Activated CD4-positive, alpha-beta T cell treated with anti-CD3 and anti-CD28 coated beads, Interleukin-2, amount 50 U/mL, for 48 hours (primary cell): ENCODE measurements at regions not wholly inside any gene's neighbourhood (a gene's known extent, or its start where the extent isn't known, plus 50 kb on each side); places are given as distances from the start of the nearest gene placed in this dataset.
"Not testable (repeated sequence)": the region's sequence is repeated elsewhere in the genome, so short reads cannot be mapped to it uniquely, and the experiment has no call there.

Experiments used
- DNase-seq, 2 experiments: peaks; one replicate each; pipeline ENCODE4 v3.0.0-alpha.2; 2020

DNA sequence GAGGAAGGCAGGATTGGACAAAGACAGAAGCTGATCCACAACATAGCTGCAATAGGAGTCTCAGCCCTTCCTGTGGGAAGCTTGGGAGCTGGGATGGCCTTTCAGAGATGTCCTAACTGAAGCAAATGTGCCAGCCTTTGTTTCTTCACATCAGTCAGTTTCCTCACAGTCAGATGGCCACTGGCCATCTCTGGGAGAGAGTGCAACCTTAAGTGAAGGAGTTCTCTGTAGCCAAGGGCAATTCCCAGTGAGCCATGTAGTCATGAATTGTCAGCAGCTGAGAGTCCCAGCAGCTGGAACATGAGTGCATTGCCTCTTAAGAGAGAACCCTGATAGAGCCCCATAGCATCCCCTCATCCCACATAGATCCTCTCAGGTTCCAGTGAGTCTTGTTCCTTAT, 89.1 kb upstream of the LIFR start:
- DNase-seq = no peak

DNA sequence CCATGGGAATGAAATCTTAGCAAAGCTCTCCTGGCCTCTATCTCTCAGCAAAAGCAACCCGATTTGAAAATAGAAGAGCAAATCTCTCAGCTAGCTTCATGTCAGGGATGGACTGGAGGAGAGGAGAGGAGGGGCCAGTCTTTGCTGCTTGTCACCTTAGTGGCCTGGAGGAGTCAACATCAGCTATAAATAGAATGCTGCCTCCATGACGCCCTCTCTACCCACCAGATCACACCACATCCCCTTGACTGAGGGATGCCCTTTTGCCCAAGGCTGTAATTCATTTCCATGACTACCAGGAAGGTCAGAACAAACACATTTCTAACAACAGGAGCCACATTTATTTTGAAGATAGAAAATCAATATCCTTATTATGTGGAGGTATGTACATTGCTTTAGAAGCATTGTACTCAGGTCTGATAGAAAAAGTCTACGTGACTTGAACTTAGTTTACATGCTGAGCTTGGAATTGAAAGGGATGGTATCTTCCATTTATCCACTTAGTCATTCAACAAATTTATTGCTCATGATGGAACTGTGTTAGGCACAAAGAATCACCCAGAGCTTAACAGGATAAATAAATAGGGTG, 92.4 kb upstream of the LIFR start:
- no peak for DNase-seq

DNA sequence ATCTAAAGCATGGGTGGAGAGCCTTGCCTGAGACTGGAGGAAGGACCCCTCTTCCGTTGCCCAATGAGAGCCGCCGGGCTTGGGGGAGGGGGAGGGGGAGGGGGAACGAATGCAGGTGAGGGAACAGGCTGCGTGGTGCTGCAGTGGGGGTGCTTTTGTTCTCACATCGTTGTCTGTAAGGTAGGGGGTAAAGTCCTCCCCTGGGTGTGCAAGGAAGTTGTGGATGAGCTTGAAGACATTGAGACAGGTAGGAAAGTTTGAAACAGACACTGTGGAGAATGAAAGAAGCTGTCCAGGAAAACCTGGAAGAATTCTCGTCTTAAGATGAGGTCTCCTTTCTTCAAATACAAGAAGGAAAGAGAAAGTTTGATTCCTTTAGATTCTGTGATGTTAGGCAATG, 94.1 kb upstream of the LIFR start:
- no peak for DNase-seq

DNA sequence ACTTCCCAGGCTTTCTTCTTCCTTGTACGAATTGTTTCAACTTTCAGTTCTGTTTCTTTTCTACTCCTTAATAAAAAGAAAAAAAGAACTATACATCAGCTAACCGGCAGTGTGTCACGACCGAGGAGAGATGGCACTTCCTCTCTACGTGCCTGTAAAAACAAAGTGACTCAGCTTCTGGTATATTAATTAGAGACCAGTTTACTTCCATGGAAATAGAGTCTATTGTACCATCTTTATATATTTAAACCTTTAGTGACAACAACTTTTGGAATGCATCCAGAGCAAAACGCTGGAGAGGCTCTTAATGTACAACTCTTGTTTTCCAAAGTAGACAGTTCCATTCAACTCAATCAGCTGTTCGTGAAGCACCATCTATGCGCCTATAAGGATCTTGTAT, 94.5 kb upstream of the LIFR start:
- DNase-seq = no peak

DNA sequence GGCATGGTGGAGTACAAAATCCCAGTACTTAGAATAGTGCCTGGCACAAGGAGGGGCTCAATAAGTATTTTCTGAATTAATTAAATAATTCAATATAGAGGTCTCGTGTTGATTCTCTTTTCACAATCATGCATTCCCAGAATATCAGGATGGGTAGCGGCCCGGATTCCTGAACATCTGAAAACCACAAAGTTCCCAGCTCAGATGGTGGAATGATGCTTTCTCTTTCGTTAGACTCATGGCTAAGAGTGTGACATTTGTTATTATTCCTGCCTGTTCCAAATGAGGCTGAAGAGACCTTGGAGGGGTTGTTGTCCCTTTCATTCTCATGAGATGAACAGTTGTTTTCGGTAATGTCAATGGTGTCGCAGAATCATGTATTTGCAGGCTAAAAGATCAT, 95.4 kb upstream of the LIFR start:
- DNase-seq = no peak

DNA sequence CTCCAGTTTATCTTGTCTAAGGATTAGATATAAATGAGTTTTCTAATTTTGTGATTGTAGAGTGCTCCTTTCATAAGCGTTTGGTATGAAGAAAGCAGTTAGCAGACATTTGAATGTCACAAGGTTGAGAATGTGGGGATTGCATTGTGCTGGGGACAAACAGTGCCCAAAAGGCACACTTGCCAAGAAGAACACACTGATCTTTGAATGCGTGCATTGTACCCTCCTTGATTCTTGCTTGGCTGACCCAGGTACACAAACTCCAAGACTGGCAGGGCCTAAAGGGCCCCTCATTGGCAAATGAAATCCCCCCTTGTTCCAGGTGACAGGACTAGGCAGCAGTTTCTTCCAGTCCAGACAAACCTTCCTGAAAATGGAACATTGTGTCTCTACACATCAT, 96.9 kb upstream of the LIFR start:
- DNase-seq = no peak

DNA sequence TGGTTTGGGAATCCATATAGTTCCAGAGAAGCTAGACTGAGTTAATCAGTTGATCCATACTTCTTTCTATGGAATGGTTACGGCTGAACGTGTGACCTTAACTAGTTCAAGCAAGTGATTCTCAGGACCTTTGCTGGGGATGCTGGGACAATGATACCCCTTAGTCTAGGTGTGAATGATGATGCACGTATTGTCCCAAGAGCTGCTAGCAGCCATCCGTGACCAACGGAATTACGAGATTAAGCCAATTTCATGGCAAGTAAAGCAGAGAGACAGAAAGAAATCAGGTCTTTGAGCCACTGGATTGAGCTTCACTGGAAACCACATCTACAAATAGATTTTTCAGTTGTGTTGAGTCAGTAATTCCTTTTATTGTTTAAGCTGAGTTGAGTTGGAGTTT, 99.2 kb upstream of the LIFR start:
- no peak for DNase-seq

DNA sequence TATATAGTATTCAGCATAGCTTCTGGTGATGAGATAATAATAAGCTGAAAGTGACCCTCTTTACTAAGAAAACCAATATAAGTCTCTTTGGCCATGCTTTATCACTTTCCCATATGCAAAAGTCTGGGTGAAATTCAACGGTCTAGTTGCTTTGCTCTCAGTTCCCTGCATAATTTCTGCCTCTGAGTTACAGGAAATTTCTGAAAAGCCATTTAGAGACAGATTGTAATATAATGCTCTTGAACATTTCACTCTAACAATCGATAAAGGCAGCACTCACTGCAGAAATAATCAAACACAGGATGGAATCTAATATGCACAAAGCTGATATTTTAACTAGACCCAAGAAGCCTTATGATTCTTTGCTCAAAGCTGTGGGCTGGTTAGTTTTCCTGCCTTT, 100.1 kb upstream of the LIFR start:
- DNase-seq = no peak

DNA sequence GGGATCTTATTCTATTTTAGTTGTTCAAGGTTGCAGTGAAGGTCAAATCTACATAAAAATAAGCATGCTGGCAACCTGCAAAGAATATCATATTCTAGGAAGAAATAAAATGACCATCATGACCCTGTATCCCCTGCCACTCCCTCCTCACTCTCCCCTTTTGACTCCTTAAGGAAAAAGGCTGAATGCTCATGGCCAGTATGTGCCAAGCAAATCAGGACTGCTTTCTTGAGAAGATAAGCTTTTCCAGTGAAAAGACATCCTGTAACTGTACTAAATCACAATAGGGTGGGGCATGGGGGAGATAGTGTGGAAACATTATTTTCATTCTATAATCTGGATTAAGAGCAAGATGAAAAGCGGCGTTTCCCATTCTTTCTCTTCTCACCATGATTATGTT, 100.6 kb upstream of the LIFR start:
- DNase-seq = no peak

DNA sequence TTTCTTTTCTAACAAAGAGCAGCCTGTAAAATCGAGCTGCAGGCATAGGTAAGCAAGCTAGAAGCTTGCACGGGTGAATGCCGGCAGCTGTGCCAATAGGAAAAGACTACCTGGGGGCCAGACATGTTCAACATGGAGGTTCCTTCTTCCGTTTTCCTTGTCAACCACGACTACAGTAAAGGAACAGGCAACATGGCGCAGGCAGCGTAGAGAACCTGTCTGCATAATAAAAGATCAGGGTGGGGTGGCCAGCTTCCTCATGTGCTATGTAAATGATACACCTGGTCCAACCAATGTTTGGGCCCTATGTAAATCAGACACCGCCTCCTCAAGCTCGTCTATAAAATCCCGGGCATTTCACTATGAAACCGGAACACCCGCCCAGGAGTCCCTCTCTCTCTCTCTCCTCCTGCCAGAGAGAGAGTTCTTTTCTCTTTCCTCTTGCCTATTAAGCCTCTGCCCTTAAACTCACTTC, 103.8 kb upstream of the LIFR start:
- no peak for DNase-seq

DNA sequence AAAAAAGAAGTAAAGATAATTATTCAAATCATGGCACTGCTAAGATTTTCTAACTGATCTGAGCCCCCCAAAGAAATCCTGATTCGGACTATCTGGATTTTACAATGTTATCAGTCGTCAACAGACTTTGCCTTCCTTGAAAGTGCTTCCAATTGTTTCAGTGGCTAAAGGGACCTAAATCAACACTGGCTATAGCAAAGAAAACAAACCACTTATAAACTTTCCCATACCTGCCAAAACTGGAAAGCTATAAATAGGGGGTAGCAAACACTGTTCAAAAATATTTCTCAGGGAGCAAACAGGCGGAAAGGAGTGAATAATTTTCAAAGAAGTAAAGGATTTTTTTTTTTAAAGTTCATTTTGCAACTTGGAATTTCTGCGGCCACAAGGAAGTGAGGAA, 105.6 kb upstream of the LIFR start:
- no peak for DNase-seq

DNA sequence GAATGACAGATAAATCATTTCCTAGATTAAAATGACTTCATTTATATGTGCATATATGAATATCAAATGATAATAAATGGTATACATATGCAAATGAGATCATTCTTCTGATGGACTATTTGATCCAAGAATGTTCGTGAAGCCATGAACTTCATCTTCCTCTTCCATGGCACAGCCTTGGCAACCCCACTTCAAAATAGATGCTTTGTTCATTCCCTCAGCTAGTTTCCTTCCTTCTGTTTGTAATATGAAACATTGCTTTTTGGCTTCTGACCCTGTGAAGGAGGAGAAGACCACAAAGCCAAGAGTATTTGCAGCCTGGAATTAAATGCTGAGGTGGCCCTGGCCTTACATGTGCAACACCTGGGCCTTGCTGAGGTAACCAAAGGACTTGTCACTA, 106.8 kb upstream of the LIFR start:
- no peak for DNase-seq

DNA sequence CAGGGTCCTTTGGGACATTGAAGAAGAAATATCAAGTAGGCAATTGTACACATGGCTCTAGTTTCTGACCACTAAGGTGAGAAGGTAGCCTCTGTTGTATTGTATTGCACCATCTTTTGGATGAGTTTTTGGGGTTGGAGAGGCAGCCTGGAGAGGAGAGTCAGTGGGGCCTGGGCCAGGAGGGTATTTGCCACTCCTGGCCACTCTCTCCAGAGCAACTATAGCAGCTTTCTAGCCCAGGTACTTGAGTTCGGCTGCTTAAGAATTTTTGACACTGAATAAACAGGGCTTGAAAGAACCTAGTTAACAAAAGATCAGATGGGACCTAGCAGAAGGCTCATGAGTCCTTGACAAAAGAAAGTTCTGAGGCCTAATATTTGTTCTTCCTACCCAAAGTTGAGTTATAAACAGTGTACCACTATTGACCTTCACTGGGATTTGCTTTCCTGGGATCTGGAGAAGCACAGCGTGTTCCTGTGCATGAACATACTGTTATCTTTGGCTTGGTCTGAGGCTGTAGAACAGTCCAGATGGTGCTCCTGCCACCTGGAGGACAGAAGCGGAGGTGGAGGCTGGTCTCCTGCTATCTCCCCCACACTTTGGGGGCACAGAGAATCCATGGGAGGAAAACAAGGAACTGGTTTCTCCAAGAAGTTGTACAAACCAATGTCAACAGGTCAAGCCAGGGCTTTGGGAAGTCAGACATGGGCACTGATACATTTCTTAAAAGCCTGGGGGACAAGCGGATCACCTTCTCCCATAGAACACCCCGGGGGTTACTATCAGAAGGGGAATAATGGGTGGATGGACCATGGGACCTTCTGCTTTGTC, 110.4 kb upstream of the LIFR start:
- peak in 1 of 2 experiments; percentile 5 for DNase-seq

DNA sequence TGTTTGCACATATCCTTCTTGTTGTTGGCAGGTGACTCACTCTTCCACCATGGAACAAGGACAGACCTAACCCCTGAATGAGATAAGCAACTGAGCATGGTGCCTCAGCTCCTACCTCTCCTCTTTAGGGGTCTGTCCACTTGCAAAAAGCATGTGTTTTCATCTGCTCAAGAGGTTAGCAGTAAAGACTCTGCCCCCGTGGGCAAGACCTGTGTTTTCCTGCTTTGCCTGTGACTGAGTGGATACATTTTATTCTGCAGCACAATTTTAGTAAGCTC, 111.0 kb upstream of the LIFR start:
- DNase-seq = no peak

DNA sequence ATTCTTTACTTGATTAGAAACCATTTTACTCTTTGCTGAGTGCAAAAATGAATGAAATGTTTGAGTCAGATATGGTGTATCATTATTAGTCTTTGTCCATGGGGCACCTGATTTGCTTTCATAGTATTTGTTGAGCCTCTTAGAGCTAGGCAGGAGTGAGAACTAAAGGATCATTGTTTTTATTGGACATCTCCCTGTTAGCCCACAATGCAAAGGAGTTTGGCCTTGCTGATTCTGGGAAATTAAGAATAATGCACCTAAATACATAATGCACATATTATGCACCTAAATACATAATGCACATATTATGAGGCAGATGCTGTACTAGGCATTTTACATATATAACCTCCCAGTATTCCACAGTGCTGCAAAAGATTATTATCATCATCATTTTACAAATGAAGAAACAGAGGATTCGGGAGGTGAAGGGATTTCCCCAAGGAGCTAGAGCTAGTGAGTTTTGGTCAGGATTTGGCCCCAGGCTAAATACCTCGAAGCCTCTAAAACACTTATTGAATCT, 113.0 kb upstream of the LIFR start:
- DNase-seq = no peak

DNA sequence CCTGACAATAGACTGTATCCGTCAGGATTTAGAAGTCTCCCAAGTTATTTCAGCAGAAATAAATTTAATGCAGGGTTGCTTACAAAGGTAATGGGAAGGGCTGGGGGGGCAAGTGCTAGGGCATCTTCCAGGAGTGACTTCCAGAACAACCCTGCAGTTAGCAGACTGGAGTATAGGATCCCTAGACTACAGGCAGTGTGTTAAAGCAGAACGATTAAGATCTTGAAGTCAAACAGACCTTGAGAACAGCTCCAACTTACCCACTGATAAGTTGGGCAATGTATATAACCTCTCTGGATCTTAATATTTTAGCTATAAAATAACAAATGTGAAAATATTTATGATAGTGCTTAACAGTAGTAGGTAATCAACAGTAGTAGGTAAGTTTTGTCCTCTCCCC, 113.6 kb upstream of the LIFR start:
- no peak for DNase-seq

DNA sequence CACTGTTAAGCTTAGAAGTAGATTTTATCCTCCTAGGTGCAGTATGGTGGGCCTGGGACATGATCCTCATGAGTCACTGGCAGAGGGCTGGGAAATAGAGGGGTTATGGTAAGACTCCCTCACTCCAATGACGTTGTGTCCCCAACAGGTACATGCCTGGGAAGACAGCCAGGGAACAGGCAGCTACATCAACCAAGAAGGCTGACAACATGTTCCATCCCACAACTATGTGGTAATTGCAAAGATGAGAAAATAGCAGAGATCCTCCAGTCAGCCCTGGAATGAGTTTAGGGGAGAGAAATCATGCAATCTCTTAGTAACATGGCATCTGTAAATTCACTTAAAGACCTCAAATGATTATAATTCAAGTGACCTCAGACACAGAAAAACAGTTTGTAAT, 114.4 kb upstream of the LIFR start:
- no peak for DNase-seq

DNA sequence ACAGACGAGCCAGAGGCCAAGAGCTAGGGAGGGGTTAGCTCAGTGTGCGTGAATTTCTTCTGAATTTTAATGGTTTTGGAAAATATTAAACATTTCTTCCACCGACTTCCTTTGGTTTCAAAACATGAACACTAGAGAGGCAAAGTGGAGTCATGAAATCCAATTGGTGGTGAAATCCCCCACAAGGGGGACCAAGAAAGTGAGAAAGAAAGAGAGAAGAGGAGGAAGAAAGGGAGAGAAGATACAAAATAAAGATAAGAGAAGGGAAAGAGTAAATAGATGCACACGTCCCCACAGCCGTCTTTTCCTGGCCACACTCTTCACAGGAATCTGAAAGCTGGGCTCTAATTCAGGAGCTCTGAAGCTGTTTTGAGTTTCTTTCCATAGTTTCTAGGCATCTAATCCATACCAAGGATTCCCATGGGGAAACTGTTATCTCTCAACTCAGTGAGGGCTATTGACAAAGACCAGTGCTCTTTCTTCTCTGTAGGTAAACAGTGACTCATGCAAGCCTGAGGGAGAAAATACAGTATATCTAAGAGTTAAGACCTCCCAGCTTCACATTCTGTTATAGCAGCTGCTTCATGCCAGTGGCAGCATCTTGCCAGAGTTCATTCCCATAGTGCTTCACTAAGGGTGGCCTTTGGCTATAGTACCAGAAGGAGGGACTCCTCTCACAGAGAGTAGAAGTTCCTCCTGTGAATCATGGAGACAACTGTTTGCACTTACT, 115.8 kb upstream of the LIFR start:
- no peak for DNase-seq

DNA sequence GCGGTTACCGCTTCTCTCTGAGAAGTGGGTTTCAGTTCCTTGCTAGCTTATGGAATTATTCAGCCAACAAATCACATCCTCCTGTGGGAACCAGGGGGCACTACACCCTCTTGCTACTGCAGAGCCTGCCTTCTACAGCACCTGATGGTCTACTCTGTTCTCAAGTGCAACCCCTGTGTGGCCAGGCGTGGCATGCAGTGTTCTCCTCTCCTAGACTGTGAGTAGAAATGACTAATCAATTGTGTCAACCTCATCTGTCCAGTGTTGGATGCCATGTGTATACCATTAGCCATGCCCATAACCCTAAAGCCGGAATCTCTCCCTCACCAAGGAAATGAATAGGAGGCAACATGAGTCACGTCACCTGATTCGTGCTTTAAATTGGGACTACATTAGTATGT, 117.2 kb upstream of the LIFR start:
- no peak for DNase-seq

DNA sequence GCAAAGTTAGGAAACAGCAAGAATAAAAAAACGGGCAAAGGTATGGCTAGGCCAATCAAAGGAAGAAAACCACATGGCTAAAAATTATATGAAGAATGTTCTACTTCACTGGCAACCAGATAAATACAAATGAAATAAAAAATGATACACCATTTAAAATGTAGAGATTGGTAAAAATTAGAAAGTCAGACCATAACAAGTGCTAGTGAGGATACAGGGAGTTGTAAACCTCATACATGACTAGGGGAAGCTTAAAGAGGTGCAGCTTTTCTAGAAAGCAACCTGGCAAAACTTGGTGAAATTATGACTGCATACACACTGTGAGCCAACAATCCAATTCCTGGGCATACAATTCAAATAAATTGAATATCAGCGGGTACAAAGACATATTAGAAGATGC, 119.0 kb upstream of the LIFR start:
- no peak for DNase-seq

DNA sequence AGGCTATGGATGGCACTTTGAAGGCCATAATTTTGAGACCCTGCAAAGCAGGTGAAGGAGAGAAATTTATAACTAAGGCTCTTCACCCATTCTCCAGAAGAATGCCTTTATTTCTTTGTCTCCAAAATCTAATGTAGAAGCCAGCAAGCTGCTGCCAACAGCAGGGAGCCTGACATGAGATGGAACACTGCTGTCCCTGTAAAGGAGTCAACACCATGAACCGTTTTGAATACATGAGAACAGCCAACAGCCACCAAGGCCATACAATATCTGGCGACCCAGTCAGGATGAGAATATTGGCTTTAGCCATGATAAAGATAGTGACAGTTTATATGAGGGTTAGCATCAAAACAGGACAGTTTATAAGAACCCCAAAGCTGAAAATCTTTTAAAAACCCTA, 121.2 kb upstream of the LIFR start:
- DNase-seq = no peak

DNA sequence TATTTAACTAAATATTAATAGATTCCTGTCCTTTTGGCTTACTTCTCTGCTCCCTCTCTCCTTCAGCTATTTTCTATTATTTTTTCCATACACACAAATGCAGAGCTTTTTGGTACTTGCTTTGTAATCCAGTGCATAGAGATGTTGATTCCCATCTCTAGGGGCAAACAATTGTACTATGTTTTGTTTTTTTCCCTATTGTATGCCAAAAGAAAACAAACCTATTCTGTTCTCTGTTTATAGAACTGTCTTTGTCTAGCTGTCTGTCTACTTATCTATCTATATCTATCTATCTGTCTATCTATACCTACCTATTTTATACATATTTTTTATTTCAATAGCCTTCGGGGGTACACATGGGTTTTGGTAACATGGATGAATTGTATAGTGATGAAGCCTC, 121.6 kb upstream of the LIFR start:
- DNase-seq = no peak

DNA sequence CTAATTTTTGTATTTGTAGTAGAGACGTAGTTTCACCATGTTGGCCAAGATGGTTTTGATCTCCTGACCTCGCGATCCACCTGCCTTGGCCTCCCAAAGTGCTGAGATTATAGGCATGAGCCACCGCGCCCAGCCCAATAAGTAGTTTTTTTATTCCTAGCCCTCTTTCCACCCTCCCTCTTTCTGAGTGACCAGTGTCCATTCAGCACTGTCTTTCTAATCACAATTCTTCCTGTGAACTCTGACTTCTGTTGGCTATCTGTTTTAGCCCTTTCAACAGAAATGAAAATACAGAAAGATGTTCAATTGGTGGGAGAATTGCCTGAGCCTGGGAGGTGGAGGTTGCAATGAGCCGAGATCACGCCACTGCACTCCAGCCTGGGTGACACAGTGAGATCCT, 122.3 kb upstream of the LIFR start:
- not testable (repeated sequence) for DNase-seq
